ENCODE measurements at regions not wholly inside any gene's neighbourhood (a gene's known extent, or its start where the extent isn't known, plus 50 kb on each side); places are given as distances from the start of the nearest gene placed in this dataset.

DNA sequence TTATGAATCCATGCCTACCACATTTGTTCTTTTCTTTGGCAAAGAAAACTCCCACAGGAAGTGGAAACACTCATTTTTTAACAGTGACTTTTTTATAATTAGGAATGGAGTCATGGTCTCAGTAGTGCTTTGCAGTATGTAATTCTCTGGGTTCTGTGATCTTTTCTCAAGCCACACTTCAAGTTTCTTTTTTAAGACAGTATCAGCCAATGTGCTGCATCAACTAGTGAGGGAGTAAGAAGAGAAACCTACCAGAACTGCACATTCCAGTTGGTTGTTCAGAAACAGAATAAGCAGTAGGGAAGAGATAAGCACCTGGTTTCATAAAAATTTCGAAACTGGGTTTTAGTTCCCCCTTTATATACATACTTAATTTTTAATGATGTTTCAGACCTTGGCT lies 126.3 kb downstream of the FOXB1 start:
- Histone ChIP-seq H4K20me1 (ENCODE audit: insufficient read depth, poor library complexity, severe bottlenecking) (no peaks in the 10 kb centered on the region), H3K9me3 (ENCODE audit: low read depth) (no peaks in the 10 kb centered on the region), H3K27ac (no peak overlapping the region), H3K36me3 (replicated peaks; ENCODE audit: insufficient read depth, low read depth) (no peaks in the 10 kb centered on the region), H3K9me2 (replicated peaks; ENCODE audit: insufficient read depth) (no peaks in the 10 kb centered on the region), H3K27me3 (peaks cover 7% of the 10 kb centered on the region), H3K4me1 (ENCODE audit: insufficient read depth) (peaks cover 6% of the 10 kb centered on the region), H3K79me2 (no peaks in the 10 kb centered on the region), H2AFZ (no peak overlapping the region), H3K4me2 (no peak overlapping the region), H3K4me3 (no peak overlapping the region)
- no peak for DNase-seq (ENCODE audit: low spot score)
- 86% methylated on average over 1 of the region's 1 CpG for WGBS (ENCODE audit: low lambda C conversion rate, missing lambda C conversion rate)
- TF ChIP-seq EZH2 (IDR thresholded peaks at IDR 0.05; ENCODE audit: borderline replicate concordance) (no peak), CTCF (IDR thresholded peaks at IDR 0.05; ENCODE audit: poor library complexity) (no peak)

- WGBS (ENCODE audit: low lambda C conversion rate, missing lambda C conversion rate), result 84% methylated on average over 7 of the region's 7 CpGs
- DNase-seq (ENCODE audit: low spot score), result no peak
- Histone ChIP-seq H3K79me2 (no peaks in the 10 kb centered on the region), H3K4me1 (ENCODE audit: insufficient read depth) (peaks cover 6% of the 10 kb centered on the region), H3K27ac (no peak overlapping the region), H3K4me2 (no peak overlapping the region), H3K36me3 (replicated peaks; ENCODE audit: insufficient read depth, low read depth) (no peaks in the 10 kb centered on the region), H3K9me2 (replicated peaks; ENCODE audit: insufficient read depth) (no peaks in the 10 kb centered on the region), H3K27me3 (peaks cover 7% of the 10 kb centered on the region), H2AFZ (no peak overlapping the region), H3K9me3 (ENCODE audit: low read depth) (no peaks in the 10 kb centered on the region), H4K20me1 (ENCODE audit: insufficient read depth, poor library complexity, severe bottlenecking) (no peaks in the 10 kb centered on the region), H3K4me3 (no peak overlapping the region)
- TF ChIP-seq CTCF (IDR thresholded peaks at IDR 0.05; ENCODE audit: poor library complexity) (no peak), EZH2 (IDR thresholded peaks at IDR 0.05; ENCODE audit: borderline replicate concordance) (no peak), EZH2phosphoT487 (IDR thresholded peaks at IDR 0.05; ENCODE audit: low read depth, severe bottlenecking, unreplicated experiment) (no peak)
Observed at GRCh38 chr15:60130821-60131220, 126.7 kb downstream of the FOXB1 start.

GRCh38 chr15:60134609-60135008 lies 130.5 kb downstream of the FOXB1 start:
- Histone ChIP-seq H3K4me1 (ENCODE audit: insufficient read depth) (no peaks in the 10 kb centered on the region), H3K4me2 (no peak overlapping the region), H3K79me2 (no peaks in the 10 kb centered on the region), H2AFZ (no peak overlapping the region), H3K9me3 (ENCODE audit: low read depth) (no peaks in the 10 kb centered on the region), H3K4me3 (no peak overlapping the region), H3K36me3 (replicated peaks; ENCODE audit: insufficient read depth, low read depth) (no peaks in the 10 kb centered on the region), H3K27me3 (peaks cover 12% of the 10 kb centered on the region), H4K20me1 (ENCODE audit: insufficient read depth, poor library complexity, severe bottlenecking) (no peaks in the 10 kb centered on the region), H3K27ac (no peak overlapping the region), H3K9me2 (replicated peaks; ENCODE audit: insufficient read depth) (no peaks in the 10 kb centered on the region)
- no peak for DNase-seq (ENCODE audit: low spot score)
- TF ChIP-seq EZH2phosphoT487 (IDR thresholded peaks at IDR 0.05; ENCODE audit: low read depth, severe bottlenecking, unreplicated experiment), result no peak
- TF ChIP-seq CTCF (IDR thresholded peaks at IDR 0.05; ENCODE audit: poor library complexity), result no peak
- no peak for TF ChIP-seq EZH2 (IDR thresholded peaks at IDR 0.05; ENCODE audit: borderline replicate concordance)
- 85% methylated on average over 1 of the region's 1 CpG for WGBS (ENCODE audit: low lambda C conversion rate, missing lambda C conversion rate)

DNA sequence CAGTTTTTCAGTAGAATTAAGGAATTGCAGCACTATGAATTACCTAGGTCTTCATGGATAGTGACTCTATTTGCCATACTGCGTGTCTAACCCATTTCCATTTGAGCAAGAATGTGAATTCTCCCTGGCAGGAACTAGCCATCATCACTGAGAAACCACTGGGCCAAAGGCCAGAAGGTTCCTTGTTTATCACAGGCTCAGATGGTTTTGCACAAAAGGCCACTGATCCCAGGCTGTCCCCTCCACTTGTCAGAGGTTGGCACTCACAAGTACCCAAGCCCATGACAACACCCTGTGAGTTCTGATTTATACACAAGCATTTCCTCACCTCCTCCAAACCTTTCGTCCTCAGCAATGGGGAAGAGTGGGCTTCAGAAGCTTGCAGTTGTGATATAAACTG lies 131.8 kb downstream of the FOXB1 start:
- H2AFZ ChIP-seq, result no peak overlapping the region

More for the DNA sequence above, 131.8 kb downstream of the FOXB1 start:
- no peak overlapping the region for H3K4me2 ChIP-seq
- H3K27me3 ChIP-seq, result peaks cover 12% of the 10 kb centered on the region
- no peaks in the 10 kb centered on the region for H3K4me1 ChIP-seq (ENCODE audit: insufficient read depth)
- H3K36me3 ChIP-seq (replicated peaks; ENCODE audit: insufficient read depth, low read depth), result no peaks in the 10 kb centered on the region
- no peaks in the 10 kb centered on the region for H3K79me2 ChIP-seq
- no peaks in the 10 kb centered on the region for H4K20me1 ChIP-seq (ENCODE audit: insufficient read depth, poor library complexity, severe bottlenecking)
- no peak overlapping the region for H3K27ac ChIP-seq
- H3K9me2 ChIP-seq (replicated peaks; ENCODE audit: insufficient read depth), result no peaks in the 10 kb centered on the region
- DNase-seq (ENCODE audit: low spot score), result no peak
- TF ChIP-seq CTCF (IDR thresholded peaks at IDR 0.05; ENCODE audit: poor library complexity), result no peak
- no peak overlapping the region for H3K4me3 ChIP-seq
- no peaks in the 10 kb centered on the region for H3K9me3 ChIP-seq (ENCODE audit: low read depth)
- 91% methylated on average over 2 of the region's 2 CpGs for WGBS (ENCODE audit: low lambda C conversion rate, missing lambda C conversion rate)

All from hepatocyte (in vitro differentiated cells).